ENCODE measurements at regions not wholly inside any gene's neighbourhood (a gene's known extent, or its start where the extent isn't known, plus 50 kb on each side); places are given as distances from the start of the nearest gene placed in this dataset.
"Not testable (repeated sequence)": the region's sequence is repeated elsewhere in the genome, so short reads cannot be mapped to it uniquely, and the experiment has no call there.

- H3K27me3 ChIP-seq (replicated peaks in 1 of 7); DNase-seq; H3K4me1 ChIP-seq; H3K36me3 ChIP-seq; H3K27ac ChIP-seq; intact Hi-C loops (cut with DNase I; ENCODE audit: low total_unique reads); H3K4me3 ChIP-seq: not testable (repeated sequence)
- peaks cover 0 to 56% (median 51%) of the 10 kb centered on the region in 8 donors for H3K9me3 ChIP-seq
- WGBS, 5 donors, result 66 to 83% (median 67%) methylated on average over 3 of the region's 3 CpGs
Measured at GRCh38 chr21:5251162-5251561, 5270.2 kb upstream of the TPTE start.

DNA sequence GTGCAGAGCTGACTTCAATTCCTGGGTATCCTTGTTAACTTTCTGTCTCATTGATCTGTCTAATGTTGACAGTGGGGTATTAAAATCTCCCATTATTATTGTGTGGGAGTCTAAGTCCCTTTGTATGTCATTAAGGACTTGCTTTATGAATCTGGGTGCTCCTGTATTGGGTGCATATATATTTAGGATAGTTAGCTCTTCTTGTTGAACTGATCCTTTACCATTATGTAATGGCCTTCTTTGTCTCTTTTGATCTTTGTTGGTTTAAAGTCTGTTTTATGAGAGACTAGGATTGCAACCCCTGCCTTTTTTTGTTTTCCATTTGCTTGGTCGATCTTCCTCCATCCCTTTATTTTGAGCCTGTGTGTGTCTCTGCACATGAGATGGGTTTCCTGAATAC lies 5269.5 kb upstream of the TPTE start:
- DNase-seq; H3K36me3 ChIP-seq; intact Hi-C loops (cut with DNase I; ENCODE audit: low total_unique reads); H3K27me3 ChIP-seq (replicated peaks in 1 of 7); H3K27ac ChIP-seq; H3K4me1 ChIP-seq; H3K4me3 ChIP-seq: not testable (repeated sequence)
- H3K9me3 ChIP-seq, result peaks cover 0 to 49% (median 46%) of the 10 kb centered on the region in 8 donors
- 47 to 72% (median 57%) methylated on average over 1 of the region's 1 CpG for WGBS, 5 donors

All from spleen (tissue), 11 donors.